Vagina (tissue), 2 donors: ENCODE measurements at regions not wholly inside any gene's neighbourhood (a gene's known extent, or its start where the extent isn't known, plus 50 kb on each side); places are given as distances from the start of the nearest gene placed in this dataset.

Source experiments
- DNase-seq, 2 donors: peaks; one replicate each; pipeline ENCODE4 v3.0.0-alpha.2; 2017; ENCODE audit errors: extremely low spot score in 2 of 2
- H3K27ac ChIP-seq: fragments of 200-600 bp; sonication (generic); one replicate; pipeline ENCODE4 v1.5.1; 2019
- H3K27me3 ChIP-seq: fragments of 200-600 bp; sonication (generic); one replicate; pipeline ENCODE4 v1.5.1; 2019
- H3K36me3 ChIP-seq, 2 donors: fragments of 200-600 bp; sonication (generic); one replicate each; pipeline ENCODE4 v1.5.1; 2017 to 2019
- H3K4me1 ChIP-seq: fragments of 200-600 bp; sonication (generic); one replicate; pipeline ENCODE4 v1.5.1; 2019
- H3K4me3 ChIP-seq, 2 donors: fragments of 200-600 bp; sonication (generic); 1 replicate in 1 of 2; 2 replicates in 1 of 2; pipeline ENCODE4 v1.5.1; 2016 to 2019
- H3K9me3 ChIP-seq: fragments of 200-600 bp; sonication (generic); one replicate; pipeline ENCODE4 v1.5.1; 2019
- POLR2A ChIP-seq, 2 donors: fragments of 450-650 bp; IDR thresholded peaks; one replicate each; pipeline ENCODE4 v1.6.1; 2017; ENCODE audit warnings: antibody characterized with exemption in 2 of 2, mild to moderate bottlenecking in 2 of 2, moderate library complexity in 2 of 2
- POLR2AphosphoS5 ChIP-seq, 2 donors: sonication (generic); formaldehyde crosslinking; IDR thresholded peaks; one replicate each; pipeline ENCODE4 v1.9.0; 2017; ENCODE audit warnings: antibody characterized with exemption in 2 of 2, mild to moderate bottlenecking in 2 of 2, low read depth in 1 of 2; ENCODE audit not compliant: insufficient read depth in 1 of 2
- intact Hi-C: fragments of 100-400 bp; cut with DNase I; formaldehyde crosslinking; loops from one replicate; pipeline ENCODE4 v1.15.1; 2023
- TF ChIP-seq, protein P1 (sequence below), 3 experiments: fragments of 450-650 bp in 2 of 3; fragments of 200-600 bp in 1 of 3; sonication (generic) in 1 of 3; IDR thresholded peaks; one replicate each; pipeline ENCODE4 v1.5.1; 2017 to 2019; ENCODE audit warnings: antibody characterized with exemption in 3 of 3, mild to moderate bottlenecking in 2 of 3, moderate library complexity in 2 of 3

DNA sequence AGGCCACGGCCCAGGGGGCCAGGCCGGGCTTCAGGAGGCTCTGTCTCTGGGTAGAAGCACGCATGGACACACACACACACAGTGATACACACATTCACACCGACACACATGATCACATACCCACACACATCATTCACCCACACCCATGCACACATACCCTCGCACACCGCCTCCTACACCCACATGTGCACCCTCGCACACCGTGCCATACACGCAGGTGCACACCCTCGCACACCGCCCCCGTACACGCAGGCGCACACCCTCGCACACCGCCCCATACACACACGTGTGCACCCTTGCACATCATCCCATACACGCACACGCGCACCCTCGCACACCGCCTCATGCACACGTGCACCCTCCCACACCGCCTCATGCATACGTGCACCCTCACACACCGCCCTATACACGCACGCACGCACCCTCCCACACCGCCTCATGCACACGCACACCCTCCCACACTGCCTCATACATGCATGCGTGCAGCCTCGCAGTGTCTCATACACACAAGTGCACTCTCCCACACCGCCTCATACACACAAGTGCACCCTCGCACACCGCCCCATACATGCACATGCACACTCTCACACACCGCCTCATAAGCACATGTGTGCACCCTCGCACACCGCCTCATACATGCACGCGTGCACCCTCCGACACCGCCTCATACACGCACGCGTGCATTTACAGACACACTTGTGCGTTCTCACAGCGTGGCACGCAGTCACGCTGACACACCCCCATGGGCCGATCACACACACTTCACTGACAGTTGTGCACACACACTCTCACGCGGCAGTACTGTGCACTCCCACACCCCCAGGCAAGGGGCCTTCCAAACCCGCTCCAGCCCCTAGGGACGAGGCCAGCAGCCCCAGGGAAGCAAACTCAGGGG is 128.1 kb downstream of the SIK1 start:
- Histone ChIP-seq H3K27me3 (no peaks in the 10 kb centered on the region), H3K27ac (no peak overlapping the region), H3K36me3 (no peaks in the 10 kb centered on the region), H3K9me3 (no peaks in the 10 kb centered on the region), H3K4me3 (no peak overlapping the region), H3K4me1 (peaks cover 8% of the 10 kb centered on the region)
- no peak for DNase-seq
- TF ChIP-seq POLR2A (IDR thresholded peaks at IDR 0.05) (no peak), POLR2AphosphoS5 (IDR thresholded peaks at IDR 0.05; ENCODE audit: insufficient read depth in 1 of 2, low read depth in 1 of 2) (no peak)
- TF ChIP-seq, protein P1, sequence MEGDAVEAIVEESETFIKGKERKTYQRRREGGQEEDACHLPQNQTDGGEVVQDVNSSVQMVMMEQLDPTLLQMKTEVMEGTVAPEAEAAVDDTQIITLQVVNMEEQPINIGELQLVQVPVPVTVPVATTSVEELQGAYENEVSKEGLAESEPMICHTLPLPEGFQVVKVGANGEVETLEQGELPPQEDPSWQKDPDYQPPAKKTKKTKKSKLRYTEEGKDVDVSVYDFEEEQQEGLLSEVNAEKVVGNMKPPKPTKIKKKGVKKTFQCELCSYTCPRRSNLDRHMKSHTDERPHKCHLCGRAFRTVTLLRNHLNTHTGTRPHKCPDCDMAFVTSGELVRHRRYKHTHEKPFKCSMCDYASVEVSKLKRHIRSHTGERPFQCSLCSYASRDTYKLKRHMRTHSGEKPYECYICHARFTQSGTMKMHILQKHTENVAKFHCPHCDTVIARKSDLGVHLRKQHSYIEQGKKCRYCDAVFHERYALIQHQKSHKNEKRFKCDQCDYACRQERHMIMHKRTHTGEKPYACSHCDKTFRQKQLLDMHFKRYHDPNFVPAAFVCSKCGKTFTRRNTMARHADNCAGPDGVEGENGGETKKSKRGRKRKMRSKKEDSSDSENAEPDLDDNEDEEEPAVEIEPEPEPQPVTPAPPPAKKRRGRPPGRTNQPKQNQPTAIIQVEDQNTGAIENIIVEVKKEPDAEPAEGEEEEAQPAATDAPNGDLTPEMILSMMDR (IDR thresholded peaks at IDR 0.05), result no peak
- intact Hi-C loops, result no loop called here

- peaks cover 8% of the 10 kb centered on the region for H3K4me1 ChIP-seq
- H3K27ac ChIP-seq, result no peak overlapping the region
- H3K36me3 ChIP-seq, result no peaks in the 10 kb centered on the region
- no peaks in the 10 kb centered on the region for H3K9me3 ChIP-seq
- TF ChIP-seq POLR2AphosphoS5 (IDR thresholded peaks at IDR 0.05; ENCODE audit: insufficient read depth in 1 of 2, low read depth in 1 of 2) (no peak), POLR2A (IDR thresholded peaks at IDR 0.05) (no peak)
- TF ChIP-seq, protein P1 (IDR thresholded peaks at IDR 0.05), result no peak
- no peak for DNase-seq
- H3K27me3 ChIP-seq, result no peaks in the 10 kb centered on the region
- intact Hi-C loops, result no loop called here
- H3K4me3 ChIP-seq, result no peak overlapping the region
These were observed 128.9 kb downstream of the SIK1 start for GRCh38 chr21:43297989-43298388.

- Histone ChIP-seq H3K9me3 (no peaks in the 10 kb centered on the region), H3K27me3 (no peaks in the 10 kb centered on the region), H3K36me3 (no peaks in the 10 kb centered on the region), H3K27ac (no peak overlapping the region), H3K4me1 (peaks cover 8% of the 10 kb centered on the region), H3K4me3 (no peak overlapping the region)
- TF ChIP-seq, protein P1 (IDR thresholded peaks at IDR 0.05), result no peak
- TF ChIP-seq POLR2AphosphoS5 (IDR thresholded peaks at IDR 0.05; ENCODE audit: insufficient read depth in 1 of 2, low read depth in 1 of 2), result no peak
- DNase-seq, result no peak
- intact Hi-C loops, result no loop called here
These were observed 128.7 kb downstream of the CRYAA start for GRCh38 chr21:43297391-43297981.

- intact Hi-C loops, result no loop called here
- no peak for DNase-seq
- Histone ChIP-seq H3K9me3 (no peaks in the 10 kb centered on the region), H3K27ac (no peak overlapping the region), H3K4me1 (peaks cover 1% of the 10 kb centered on the region), H3K4me3 (no peak overlapping the region), H3K27me3 (no peaks in the 10 kb centered on the region), H3K36me3 (no peaks in the 10 kb centered on the region)
- TF ChIP-seq POLR2AphosphoS5 (IDR thresholded peaks at IDR 0.05; ENCODE audit: insufficient read depth in 1 of 2, low read depth in 1 of 2) (no peak), POLR2A (IDR thresholded peaks at IDR 0.05) (no peak)
- TF ChIP-seq, protein P1 (IDR thresholded peaks at IDR 0.05), result no peak
These were observed 126.5 kb downstream of the CRYAA start for GRCh38 chr21:43295066-43295958.
